Stimulated activated effector memory CD8-positive, alpha-beta T cell treated with anti-CD3 and anti-CD28 coated beads, Interleukin-12 subunit alpha, Interleukin-12 subunit beta, amount 100 ng/mL, for 72 hours (primary cell): ENCODE measurements at regions not wholly inside any gene's neighbourhood (a gene's known extent, or its start where the extent isn't known, plus 50 kb on each side); places are given as distances from the start of the nearest gene placed in this dataset.

ENCODE experiments used
- ATAC-seq: fragments of 150-1000 bp; cut with Tn5 transposase; 2 replicates; pipeline ENCODE4 v1.10.0; 2021
- DNase-seq, 2 donors: peaks; one replicate each; pipeline ENCODE4 v3.0.0; 2021 to 2022; ENCODE audit warnings: low spot score in 2 of 2
- H3K27ac Mint-ChIP-seq: one replicate; pipeline ENCODE4 v1.8.0; 2022; ENCODE audit warnings: mild to moderate bottlenecking, mixed read lengths
- H3K36me3 Mint-ChIP-seq: one replicate; pipeline ENCODE4 v1.8.0; 2022; ENCODE audit warnings: mild to moderate bottlenecking, mixed read lengths
- H3K4me1 Mint-ChIP-seq: one replicate; pipeline ENCODE4 v1.8.0; 2022; ENCODE audit warnings: mixed read lengths
- H3K4me3 Mint-ChIP-seq: one replicate; pipeline ENCODE4 v1.8.0; 2022; ENCODE audit warnings: mild to moderate bottlenecking, mixed read lengths
- H3K9me3 Mint-ChIP-seq: one replicate; pipeline ENCODE4 v1.8.0; 2022; ENCODE audit warnings: mixed read lengths

DNA sequence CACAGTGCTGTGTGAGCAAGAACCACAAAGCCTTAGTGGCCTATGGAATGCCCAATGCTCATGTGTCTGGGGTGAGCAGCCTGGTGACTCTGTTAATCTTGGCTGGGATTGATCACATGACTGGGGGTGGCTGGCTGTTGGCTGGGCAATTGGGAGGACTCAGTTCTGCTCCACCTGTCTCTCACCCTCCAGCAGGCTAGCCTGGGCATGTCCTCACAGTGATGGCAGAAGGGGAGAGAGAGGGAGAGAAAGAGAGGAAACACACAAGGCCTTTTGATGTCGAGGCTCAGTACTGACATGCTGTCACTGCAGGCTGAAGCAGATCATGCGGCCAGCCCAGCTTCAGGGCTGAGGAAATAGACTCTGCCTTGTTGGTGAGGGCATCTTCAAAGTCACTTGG lies 136.8 kb downstream of the TBX5 start:
- H3K4me1 Mint-ChIP-seq: no peaks in the 10 kb centered on the region

DNA sequence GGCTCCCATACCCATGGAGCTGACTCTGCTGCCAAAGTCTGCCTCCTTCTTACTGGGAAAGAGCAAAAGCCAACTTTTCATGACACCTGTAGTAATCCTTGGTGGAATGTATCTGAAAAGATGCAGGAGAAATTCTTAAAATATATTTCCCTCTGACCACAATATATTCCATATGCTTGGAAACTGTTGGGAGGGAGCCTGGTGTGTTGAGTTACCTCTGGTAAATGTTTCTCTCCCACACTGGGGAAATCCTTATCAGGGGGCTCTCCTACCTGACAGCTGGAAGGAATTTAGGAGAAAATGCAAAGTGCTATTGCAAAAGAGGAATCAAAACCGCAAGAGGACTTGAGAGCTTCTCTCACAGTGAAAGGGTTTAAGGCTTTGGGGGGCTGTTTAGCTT lies 139.4 kb downstream of the TBX5 start:
- no peaks in the 10 kb centered on the region for H3K4me1 Mint-ChIP-seq
- ATAC-seq: no peak

More for the DNA sequence above, 136.8 kb downstream of the TBX5 start:
- no peaks in the 10 kb centered on the region for H3K9me3 Mint-ChIP-seq
- no peak overlapping the region for H3K27ac Mint-ChIP-seq
- DNase-seq: no peak
- ATAC-seq: no peak
- no peaks in the 10 kb centered on the region for H3K36me3 Mint-ChIP-seq
- no peak overlapping the region for H3K4me3 Mint-ChIP-seq

DNA sequence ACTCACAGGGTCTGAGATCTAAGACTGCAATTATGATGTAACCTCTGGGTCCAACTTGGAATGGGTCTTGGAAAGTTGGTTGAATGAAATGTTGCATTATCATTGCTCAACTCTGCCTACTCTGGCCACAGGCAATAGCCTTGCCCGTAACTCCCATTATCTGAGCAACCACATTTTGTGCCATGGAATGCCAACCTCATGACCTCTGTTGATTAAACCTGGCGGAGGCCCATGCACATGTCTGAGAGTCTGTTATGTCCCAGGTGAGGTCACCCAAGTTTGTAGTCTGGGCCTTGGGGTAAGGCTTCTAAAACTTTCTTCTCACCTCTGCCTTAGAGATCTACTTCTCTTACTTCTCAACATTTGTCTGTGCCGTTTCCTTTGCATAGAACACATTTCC lies 140.9 kb downstream of the TBX5 start:
- H3K9me3 Mint-ChIP-seq: peaks cover 2% of the 10 kb centered on the region
- DNase-seq: no peak
- H3K4me3 Mint-ChIP-seq: no peak overlapping the region
- ATAC-seq: no peak
- H3K36me3 Mint-ChIP-seq: no peaks in the 10 kb centered on the region
- no peaks in the 10 kb centered on the region for H3K4me1 Mint-ChIP-seq
- no peak overlapping the region for H3K27ac Mint-ChIP-seq

More for the DNA sequence above, 139.4 kb downstream of the TBX5 start:
- no peak for DNase-seq
- peaks cover 2% of the 10 kb centered on the region for H3K9me3 Mint-ChIP-seq
- H3K4me3 Mint-ChIP-seq: no peak overlapping the region
- H3K36me3 Mint-ChIP-seq: no peaks in the 10 kb centered on the region
- H3K27ac Mint-ChIP-seq: no peak overlapping the region

DNA sequence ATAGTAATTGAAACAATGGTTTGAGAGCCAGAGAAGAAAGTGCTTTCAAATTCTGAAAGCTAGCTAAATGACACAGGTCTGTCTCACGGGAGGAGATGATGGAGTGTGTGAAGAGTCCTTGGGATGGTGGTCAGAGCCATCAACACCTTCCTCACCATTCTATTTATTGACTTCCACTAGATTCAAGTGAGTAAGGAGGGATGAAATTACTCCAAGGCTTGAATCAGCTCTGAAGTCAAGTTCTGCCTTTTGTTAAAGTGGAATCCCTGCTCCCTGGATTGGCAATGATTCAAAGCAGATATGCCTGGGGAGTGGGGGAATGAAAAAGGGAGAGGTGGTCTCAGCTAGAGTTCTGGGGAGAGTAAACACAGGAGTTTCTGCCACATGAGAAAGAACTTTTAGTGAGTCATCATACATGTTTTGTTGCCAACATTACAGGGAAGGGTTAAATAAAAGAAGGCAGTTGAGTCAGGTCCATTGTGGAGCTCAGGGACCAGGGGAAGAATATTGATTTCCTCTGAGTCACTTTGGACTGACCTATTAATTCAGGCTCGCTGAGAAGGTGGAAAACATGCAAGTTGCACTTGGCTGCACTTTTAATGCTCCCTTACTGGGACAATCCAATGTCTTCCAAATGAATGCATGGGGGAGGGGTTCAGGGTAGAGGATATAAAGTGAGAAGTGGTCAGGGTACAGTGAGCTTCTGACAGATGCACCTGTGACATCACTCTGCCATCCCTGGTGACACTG lies 142.7 kb downstream of the TBX5 start:
- Mint-ChIP-seq H3K36me3 (no peaks in the 10 kb centered on the region), H3K4me3 (no peak overlapping the region), H3K9me3 (peaks cover 2% of the 10 kb centered on the region), H3K4me1 (no peaks in the 10 kb centered on the region), H3K27ac (no peak overlapping the region)
- no peak for ATAC-seq
- no peak for DNase-seq

DNA sequence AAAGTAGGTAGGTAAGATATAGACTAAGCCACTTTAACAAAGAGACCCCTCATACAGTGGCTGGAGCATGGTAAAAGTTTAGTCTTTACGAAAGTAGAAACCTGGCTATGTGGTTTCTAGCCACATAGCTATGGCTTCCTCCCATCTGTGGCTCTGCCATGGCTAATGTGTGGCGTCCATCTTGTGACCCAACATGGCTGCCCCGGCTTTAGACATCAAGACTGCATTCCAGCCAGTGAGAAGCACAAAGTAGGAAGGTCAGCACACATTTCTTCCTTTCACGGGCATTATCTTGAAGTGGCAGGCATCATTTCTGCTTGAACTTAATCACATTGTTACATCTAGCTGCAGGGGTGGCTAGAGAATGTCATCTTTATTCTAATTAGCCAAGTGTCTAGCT lies 148.3 kb downstream of the TBX5 start:
- DNase-seq (no peak), ATAC-seq (no peak)
- H3K27ac Mint-ChIP-seq: no peak overlapping the region
- H3K36me3 Mint-ChIP-seq: no peaks in the 10 kb centered on the region
- peaks cover 5% of the 10 kb centered on the region for H3K9me3 Mint-ChIP-seq
- no peak overlapping the region for H3K4me3 Mint-ChIP-seq
- no peaks in the 10 kb centered on the region for H3K4me1 Mint-ChIP-seq

DNA sequence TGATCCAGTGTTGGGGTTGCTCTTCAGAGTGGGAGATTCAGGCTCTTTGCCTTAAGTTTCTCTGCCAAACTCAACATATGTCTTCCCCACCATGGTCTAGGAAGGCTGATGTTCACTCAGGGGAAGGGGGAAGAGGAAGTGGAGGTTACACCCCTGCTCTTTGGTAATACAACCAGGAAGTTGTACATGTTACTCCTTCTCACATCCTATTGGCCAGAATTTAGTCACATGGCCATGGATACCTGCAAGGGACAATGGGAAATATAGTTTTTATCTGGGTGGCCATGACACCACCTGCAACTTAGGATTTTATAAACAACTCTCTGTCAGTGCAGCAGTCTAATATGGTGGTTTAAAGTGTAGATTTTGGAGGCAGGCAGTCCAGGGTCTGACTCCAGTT lies 150.9 kb downstream of the TBX5 start:
- Mint-ChIP-seq H3K9me3 (peaks cover 10% of the 10 kb centered on the region), H3K4me3 (no peak overlapping the region), H3K36me3 (no peaks in the 10 kb centered on the region), H3K4me1 (no peaks in the 10 kb centered on the region), H3K27ac (no peak overlapping the region)
- ATAC-seq (no peak), DNase-seq (no peak)

DNA sequence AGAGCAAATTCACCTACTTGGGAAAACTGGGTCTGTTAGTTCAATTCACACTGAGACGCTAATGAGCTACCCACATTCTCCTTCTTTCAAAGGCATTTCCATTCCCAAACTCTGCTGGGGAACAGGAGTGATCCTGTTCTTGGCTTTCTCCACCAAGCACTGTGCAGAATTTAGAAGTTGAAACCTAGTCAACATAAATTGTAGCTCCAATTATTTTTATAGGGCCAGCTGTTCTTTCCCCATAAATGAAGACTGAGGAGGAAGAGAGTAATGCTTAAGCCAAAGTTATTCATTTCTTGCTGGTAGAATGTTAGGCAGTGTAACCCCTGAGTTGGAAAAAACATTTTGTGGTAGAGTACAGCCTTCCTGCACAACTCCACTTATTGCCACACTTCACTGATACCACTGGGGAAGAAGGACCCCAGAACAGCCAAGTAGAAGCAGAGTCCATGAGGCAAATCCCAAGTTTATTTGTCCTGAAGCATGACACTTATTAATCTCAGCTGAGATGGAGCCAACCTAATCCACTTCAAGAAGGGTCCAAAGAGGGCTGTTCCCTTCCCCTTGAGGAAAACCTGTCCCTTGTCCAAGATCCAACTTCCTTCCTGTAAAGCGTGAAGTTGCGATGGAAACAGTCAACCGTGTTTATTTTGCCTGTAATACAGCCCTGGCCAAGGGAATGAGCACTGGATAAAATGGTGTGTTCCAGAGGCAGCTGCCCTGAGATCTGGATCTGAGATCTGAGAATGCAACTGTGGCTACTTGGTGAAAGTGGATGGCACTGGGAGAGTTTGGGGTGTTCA lies 151.8 kb downstream of the TBX5 start:
- ATAC-seq (no peak), DNase-seq (no peak)
- H3K9me3 Mint-ChIP-seq: peaks cover 10% of the 10 kb centered on the region
- H3K4me3 Mint-ChIP-seq: no peak overlapping the region
- no peak overlapping the region for H3K27ac Mint-ChIP-seq
- H3K4me1 Mint-ChIP-seq: no peaks in the 10 kb centered on the region
- no peaks in the 10 kb centered on the region for H3K36me3 Mint-ChIP-seq

DNA sequence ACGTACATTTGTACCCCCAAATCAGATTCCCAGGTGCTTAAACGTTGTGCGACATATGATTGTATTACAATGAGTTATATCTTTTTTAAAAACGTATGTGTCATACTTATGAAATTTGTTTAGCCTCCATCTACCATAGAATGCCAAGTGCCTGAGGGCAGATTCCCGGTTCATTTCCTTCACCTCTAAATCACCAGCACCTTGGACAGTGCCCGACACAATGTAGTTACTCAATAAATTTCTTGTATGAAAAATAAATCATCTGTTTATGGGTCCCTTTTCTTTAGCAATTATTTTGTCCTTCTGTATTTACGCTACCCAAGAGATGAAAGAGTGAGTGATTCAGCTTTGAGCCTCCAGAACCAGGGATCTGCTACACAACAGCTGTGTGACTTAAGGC lies 157.4 kb downstream of the TBX5 start:
- H3K4me1 Mint-ChIP-seq: no peaks in the 10 kb centered on the region
- no peak overlapping the region for H3K4me3 Mint-ChIP-seq
- H3K9me3 Mint-ChIP-seq: peaks cover 10% of the 10 kb centered on the region
- H3K27ac Mint-ChIP-seq: no peak overlapping the region
- DNase-seq: no peak
- ATAC-seq: no peak
- H3K36me3 Mint-ChIP-seq: no peaks in the 10 kb centered on the region

DNA sequence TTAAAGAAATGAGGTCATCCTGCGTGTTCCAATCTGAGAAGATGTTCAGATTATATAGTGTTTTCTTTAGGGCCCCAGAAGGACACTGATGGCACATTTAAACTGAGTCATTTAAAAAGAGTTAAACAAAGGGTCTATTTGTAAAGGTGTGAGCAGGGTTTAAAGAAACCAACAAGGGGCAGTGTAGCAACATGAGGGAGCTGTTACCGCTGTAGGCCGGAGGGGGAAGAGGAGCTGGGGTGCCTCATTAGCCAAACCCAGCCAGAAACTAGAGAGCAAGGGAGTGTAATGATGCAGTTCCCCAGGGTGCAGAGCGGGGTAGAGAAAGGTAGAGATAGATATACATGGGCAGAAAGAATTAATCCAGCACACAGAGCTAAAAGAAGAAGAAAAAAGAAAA lies 160.4 kb downstream of the TBX5 start:
- no peak for DNase-seq
- H3K4me3 Mint-ChIP-seq: no peak overlapping the region

DNA sequence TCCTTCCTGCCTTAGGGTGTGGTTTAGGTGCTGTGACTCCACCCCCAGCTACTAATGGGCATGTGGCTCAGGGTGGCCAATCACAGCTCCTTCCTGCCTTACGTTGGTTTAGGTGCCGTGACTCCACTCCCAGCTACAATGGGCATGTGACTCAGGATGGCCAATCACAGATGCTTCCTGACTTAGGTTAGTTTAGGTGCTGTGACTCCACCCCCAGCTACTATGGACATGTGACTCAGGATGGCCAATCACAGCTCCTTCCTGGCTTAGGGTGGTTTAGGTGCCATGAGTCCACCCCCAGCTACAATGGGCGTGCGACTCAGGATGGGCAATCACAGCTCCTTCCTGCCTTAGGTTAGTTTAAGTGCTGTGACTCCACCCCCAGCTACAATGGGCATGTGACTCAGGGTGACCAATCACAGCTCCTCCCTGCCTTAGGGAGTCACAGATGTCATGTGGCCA lies 163.9 kb downstream of the TBX5 start:
- H3K9me3 Mint-ChIP-seq: peaks cover 5% of the 10 kb centered on the region
- no peaks in the 10 kb centered on the region for H3K4me1 Mint-ChIP-seq
- no peaks in the 10 kb centered on the region for H3K36me3 Mint-ChIP-seq
- no peak for DNase-seq
- no peak overlapping the region for H3K27ac Mint-ChIP-seq
- H3K4me3 Mint-ChIP-seq: no peak overlapping the region
- no peak for ATAC-seq

More for the DNA sequence above, 160.4 kb downstream of the TBX5 start:
- Mint-ChIP-seq H3K4me1 (no peaks in the 10 kb centered on the region), H3K9me3 (peaks cover 6% of the 10 kb centered on the region), H3K36me3 (no peaks in the 10 kb centered on the region), H3K27ac (no peak overlapping the region)
- no peak for ATAC-seq

DNA sequence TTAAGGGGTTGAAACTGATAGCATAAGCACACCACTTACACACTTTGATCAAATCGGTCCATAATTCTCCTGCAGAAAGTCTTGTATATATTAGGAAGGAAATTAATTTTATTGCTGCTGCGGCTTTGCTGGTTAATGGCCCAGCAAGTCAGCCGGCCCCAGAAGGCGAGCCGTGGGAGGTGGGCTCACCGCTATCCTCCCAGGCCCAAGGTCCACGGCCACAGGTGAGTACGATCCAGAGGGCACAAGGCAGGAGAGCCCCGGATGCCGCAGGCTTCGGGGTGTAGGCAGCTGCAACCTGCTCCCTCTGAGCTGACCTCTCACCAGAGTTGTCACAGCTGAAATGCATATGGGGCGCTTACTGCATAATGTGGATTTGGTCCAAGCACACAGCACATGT lies 165.7 kb downstream of the TBX5 start:
- ATAC-seq (no peak), DNase-seq (no peak)
- Mint-ChIP-seq H3K4me1 (no peaks in the 10 kb centered on the region), H3K27ac (no peak overlapping the region), H3K36me3 (no peaks in the 10 kb centered on the region), H3K9me3 (peaks cover 5% of the 10 kb centered on the region), H3K4me3 (no peak overlapping the region)

DNA sequence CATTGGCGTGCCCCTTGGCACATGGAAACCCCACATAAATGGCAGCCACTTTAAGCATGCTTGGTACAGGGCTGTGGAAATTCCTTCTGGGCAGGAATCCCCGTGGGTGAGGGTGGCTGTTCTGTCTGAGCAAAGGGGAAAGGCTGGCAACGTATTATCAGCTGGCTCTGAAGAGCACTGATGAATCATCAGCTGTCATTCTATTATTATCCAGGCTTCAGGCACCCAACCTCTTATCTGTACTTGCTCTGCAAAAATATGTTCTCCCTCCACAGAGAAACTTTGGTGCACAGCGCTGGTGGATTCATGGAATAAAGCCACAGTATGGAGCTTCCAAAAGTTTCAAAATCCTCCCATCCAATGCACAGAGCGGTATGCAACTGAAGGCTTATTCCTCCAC lies 167.1 kb downstream of the TBX5 start:
- H3K4me1 Mint-ChIP-seq: no peaks in the 10 kb centered on the region
- ATAC-seq: no peak
- DNase-seq: no peak
- no peaks in the 10 kb centered on the region for H3K36me3 Mint-ChIP-seq
- H3K9me3 Mint-ChIP-seq: peaks cover 2% of the 10 kb centered on the region
- no peak overlapping the region for H3K27ac Mint-ChIP-seq
- no peak overlapping the region for H3K4me3 Mint-ChIP-seq

DNA sequence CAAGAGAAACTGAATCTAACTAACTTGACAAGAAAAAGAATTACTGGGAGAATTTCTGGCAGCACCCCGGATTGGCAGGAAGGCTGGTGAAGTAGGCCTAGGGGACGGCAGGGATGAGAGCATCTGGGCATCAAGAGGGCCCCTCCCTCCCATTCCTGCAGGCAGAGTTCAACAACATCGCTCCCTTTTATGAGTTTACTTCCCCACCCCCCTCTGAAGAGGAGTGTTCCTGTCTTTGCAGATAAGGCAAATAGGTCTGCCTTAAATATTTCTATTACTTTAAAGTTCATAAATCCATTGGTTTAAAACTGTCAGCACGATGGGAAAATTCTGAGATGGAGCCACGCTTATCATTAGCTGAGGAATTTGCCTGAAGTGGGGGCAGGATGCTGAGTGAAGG lies 168.7 kb downstream of the TBX5 start:
- no peaks in the 10 kb centered on the region for H3K4me1 Mint-ChIP-seq
- ATAC-seq: no peak
- no peak for DNase-seq
- H3K4me3 Mint-ChIP-seq: no peak overlapping the region
- peaks cover 2% of the 10 kb centered on the region for H3K9me3 Mint-ChIP-seq
- no peak overlapping the region for H3K27ac Mint-ChIP-seq
- no peaks in the 10 kb centered on the region for H3K36me3 Mint-ChIP-seq

DNA sequence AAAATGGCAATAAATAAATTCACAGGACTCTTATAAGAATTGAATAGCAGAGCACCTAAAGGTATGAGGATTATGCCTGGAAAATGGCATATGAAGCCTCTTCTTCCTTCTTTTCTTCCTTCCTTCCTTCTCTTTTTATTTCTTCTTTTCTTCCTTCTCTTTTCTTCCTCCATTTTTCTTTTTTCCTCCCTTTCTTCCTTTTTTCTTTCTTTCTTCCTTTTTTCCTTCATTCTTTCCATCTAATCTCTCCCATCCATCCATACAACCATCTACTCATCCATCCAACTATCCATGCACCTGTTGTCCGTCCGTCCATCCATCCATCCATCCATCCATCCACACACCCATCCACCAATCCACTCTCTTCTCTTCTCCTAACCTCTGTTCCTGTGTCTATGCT lies 173.8 kb downstream of the TBX5 start:
- no peak for ATAC-seq
- no peaks in the 10 kb centered on the region for H3K4me1 Mint-ChIP-seq

DNA sequence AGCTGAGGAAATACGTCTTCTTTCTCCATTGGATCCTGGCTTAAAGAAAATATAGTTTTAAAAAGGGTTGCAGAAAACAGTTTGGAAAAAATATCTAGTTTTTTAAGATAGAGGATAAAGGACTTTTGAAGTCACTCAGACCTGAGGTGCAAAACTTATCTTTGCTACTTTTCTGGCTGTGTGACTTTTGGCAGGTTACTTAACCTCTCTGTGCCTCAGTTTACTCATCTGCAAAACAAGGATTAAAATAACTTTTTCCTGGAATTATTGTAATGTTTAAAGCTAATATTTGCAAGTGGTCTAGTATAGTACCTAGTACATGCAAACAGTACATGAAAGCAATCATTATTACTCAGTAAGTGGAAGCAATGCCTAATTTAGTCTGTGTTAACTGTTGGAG lies 176.8 kb downstream of the TBX5 start:
- no peak for ATAC-seq

More for the DNA sequence above, 173.8 kb downstream of the TBX5 start:
- DNase-seq: no peak
- H3K4me3 Mint-ChIP-seq: no peak overlapping the region
- no peak overlapping the region for H3K27ac Mint-ChIP-seq
- H3K36me3 Mint-ChIP-seq: no peaks in the 10 kb centered on the region
- H3K9me3 Mint-ChIP-seq: no peaks in the 10 kb centered on the region

More for the DNA sequence above, 176.8 kb downstream of the TBX5 start:
- H3K4me3 Mint-ChIP-seq: no peak overlapping the region
- no peaks in the 10 kb centered on the region for H3K4me1 Mint-ChIP-seq
- peaks cover 2% of the 10 kb centered on the region for H3K9me3 Mint-ChIP-seq
- no peaks in the 10 kb centered on the region for H3K36me3 Mint-ChIP-seq
- DNase-seq: no peak
- no peak overlapping the region for H3K27ac Mint-ChIP-seq
